ENCODE measurements at regions not wholly inside any gene's neighbourhood (a gene's known extent, or its start where the extent isn't known, plus 50 kb on each side); places are given as distances from the start of the nearest gene placed in this dataset.

GRCh38 chr20:57946559-57947315, 236.9 kb upstream of the PMEPA1 start:
- DNase-seq (ENCODE audit: low spot score) = no peak

- no peak for DNase-seq (ENCODE audit: low spot score)
These were observed 235.2 kb upstream of the PMEPA1 start for GRCh38 chr20:57944988-57945387.

- DNase-seq (ENCODE audit: low spot score) = no peak
These were observed 234.1 kb upstream of the PMEPA1 start for GRCh38 chr20:57943950-57944349.

- DNase-seq (ENCODE audit: low spot score) = no peak
These were observed 233.5 kb upstream of the PMEPA1 start for GRCh38 chr20:57943291-57943690.

- DNase-seq (ENCODE audit: low spot score) = no peak
These were observed 232.0 kb upstream of the PMEPA1 start for GRCh38 chr20:57941604-57942381.

GRCh38 chr20:57940868-57941522, 231.2 kb upstream of the PMEPA1 start:
- DNase-seq (ENCODE audit: low spot score) = peak; percentile 57

GRCh38 chr20:57940376-57940775, 230.6 kb upstream of the PMEPA1 start:
- DNase-seq (ENCODE audit: low spot score) = no peak

- DNase-seq (ENCODE audit: low spot score) = no peak
These were observed 229.7 kb upstream of the PMEPA1 start for GRCh38 chr20:57939499-57939898.

GRCh38 chr20:57938158-57939108, 228.6 kb upstream of the PMEPA1 start:
- no peak for DNase-seq (ENCODE audit: low spot score)

- no peak for DNase-seq (ENCODE audit: low spot score)
These were observed 227.0 kb upstream of the PMEPA1 start for GRCh38 chr20:57936636-57937385.

- DNase-seq (ENCODE audit: low spot score) = no peak
These were observed 225.1 kb upstream of the PMEPA1 start for GRCh38 chr20:57934913-57935312.

GRCh38 chr20:57934007-57934805, 224.4 kb upstream of the PMEPA1 start:
- no peak for DNase-seq (ENCODE audit: low spot score)

- no peak for DNase-seq (ENCODE audit: low spot score)
These were observed 222.5 kb upstream of the PMEPA1 start for GRCh38 chr20:57932227-57932864.

GRCh38 chr20:57930351-57930750, 220.5 kb upstream of the PMEPA1 start:
- DNase-seq (ENCODE audit: low spot score) = no peak

GRCh38 chr20:57928181-57928967, 218.6 kb upstream of the PMEPA1 start:
- no peak for DNase-seq (ENCODE audit: low spot score)

GRCh38 chr20:57927376-57927775, 217.6 kb upstream of the PMEPA1 start:
- DNase-seq (ENCODE audit: low spot score) = no peak

GRCh38 chr20:57922706-57923105, 212.9 kb upstream of the PMEPA1 start:
- no peak for DNase-seq (ENCODE audit: low spot score)

GRCh38 chr20:57922083-57922482, 212.3 kb upstream of the PMEPA1 start:
- no peak for DNase-seq (ENCODE audit: low spot score)

GRCh38 chr20:57921676-57922075, 211.9 kb upstream of the PMEPA1 start:
- no peak for DNase-seq (ENCODE audit: low spot score)

All from left forelimb (tissue), 1 donor.